Fibroblast of lung (primary cell): ENCODE measurements at regions not wholly inside any gene's neighbourhood (a gene's known extent, or its start where the extent isn't known, plus 50 kb on each side); places are given as distances from the start of the nearest gene placed in this dataset.
A peak's percentile ranks its signal among the peaks of the same experiment; 100 is the strongest.

Experiments
- DNase-seq, 2 donors: peaks; one replicate each; pipeline versions ENCODE4 v3.0.0 to v3.0.0-alpha.2; 2010; ENCODE audit warnings: low read depth in 2 of 2
- H2AFZ ChIP-seq: 2 replicates; pipeline ENCODE4 v1.5.1; 2012; ENCODE audit warnings: low read length, control low read depth, inconsistent platforms
- H3K27ac ChIP-seq: 2 replicates; pipeline ENCODE4 v1.5.1; 2011; ENCODE audit warnings: low read length, control low read depth; ENCODE audit not compliant: insufficient read depth
- H3K27me3 ChIP-seq: 2 replicates; pipeline ENCODE4 v1.5.1; 2011; ENCODE audit warnings: mild to moderate bottlenecking, low read length; ENCODE audit not compliant: control insufficient read depth, insufficient read depth
- H3K36me3 ChIP-seq: 2 replicates; pipeline ENCODE4 v1.5.1; 2011; ENCODE audit warnings: low read length; ENCODE audit not compliant: control insufficient read depth, insufficient read depth
- H3K4me1 ChIP-seq: 2 replicates; pipeline ENCODE4 v1.5.1; 2011; ENCODE audit warnings: low read length; ENCODE audit not compliant: control insufficient read depth, insufficient read depth; ENCODE audit errors: extremely low read depth
- H3K4me2 ChIP-seq: 2 replicates; pipeline ENCODE4 v1.5.1; 2011; ENCODE audit warnings: low read length, control low read depth; ENCODE audit not compliant: insufficient read depth; ENCODE audit errors: extremely low read depth
- H3K4me3 ChIP-seq, 4 experiments: fragments of 200-600 bp in 1 of 4; sonication (generic) in 1 of 4; replicated peaks in 1 of 4; 2 replicates each; pipeline ENCODE4 v1.5.1; 2011 to 2016; ENCODE audit warnings: low read length in 4 of 4, low read depth in 3 of 4, mild to moderate bottlenecking in 3 of 4, control low read depth in 2 of 4, inconsistent platforms in 1 of 4, mixed read lengths in 1 of 4; ENCODE audit not compliant: insufficient read depth in 1 of 4; ENCODE audit errors: control extremely low read depth in 1 of 4
- H3K79me2 ChIP-seq: 2 replicates; pipeline ENCODE4 v1.5.1; 2012; ENCODE audit warnings: mild to moderate bottlenecking, low read length, inconsistent platforms; ENCODE audit not compliant: control insufficient read depth, insufficient read depth
- H3K9ac ChIP-seq: 2 replicates; pipeline ENCODE4 v1.5.1; 2011; ENCODE audit warnings: mild to moderate bottlenecking, low read length, control low read depth; ENCODE audit not compliant: insufficient read depth
- H3K9me3 ChIP-seq: 2 replicates; pipeline ENCODE4 v1.5.1; 2012; ENCODE audit warnings: low read depth, low read length; ENCODE audit not compliant: control insufficient read depth, insufficient read depth
- H4K20me1 ChIP-seq: 2 replicates; pipeline ENCODE4 v1.5.1; 2011; ENCODE audit warnings: low read length; ENCODE audit not compliant: control insufficient read depth, insufficient read depth; ENCODE audit errors: extremely low read depth
- EZH2 ChIP-seq: IDR thresholded peaks from 2 replicates; pipeline ENCODE4 v1.5.1; 2012; ENCODE audit warnings: low read length, control low read depth, mild to moderate bottlenecking; ENCODE audit errors: missing control alignments
- TF ChIP-seq, protein P1 (sequence below), 2 donors: IDR thresholded peaks in 1 of 2; conservative IDR thresholded peaks in 1 of 2; 1 replicate in 1 of 2; 2 replicates in 1 of 2; pipeline ENCODE4 v1.5.1; 2011 to 2012; ENCODE audit warnings: low read length in 2 of 2, control low read depth in 1 of 2, inconsistent platforms in 1 of 2, low read depth in 1 of 2, mild to moderate bottlenecking in 1 of 2

DNA sequence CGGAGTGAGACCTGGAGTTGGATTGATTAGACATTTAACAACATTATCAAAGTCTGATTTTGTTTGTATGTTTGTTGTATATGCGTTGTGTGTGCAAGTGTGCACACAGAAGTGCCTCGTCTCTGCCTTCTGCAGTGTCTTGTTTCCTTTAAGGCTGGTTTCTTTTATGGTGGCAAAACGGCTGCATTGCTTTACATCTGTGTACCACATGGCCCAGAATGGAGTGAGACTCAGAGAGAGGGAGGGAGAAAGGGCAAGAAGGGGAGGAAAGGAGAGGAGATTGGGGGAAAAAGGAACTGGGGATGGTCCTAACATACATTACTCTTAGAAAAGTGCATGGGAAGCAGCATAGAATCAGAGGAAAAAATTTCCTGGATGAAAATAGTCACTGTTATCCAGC is 99.7 kb upstream of the WLS start:
- Histone ChIP-seq H3K4me3 (no peak overlapping the region), H3K9ac (no peak overlapping the region), H3K4me2 (peak overlapping the region; percentile 26), H3K27me3 (no peaks in the 10 kb centered on the region), H3K27ac (no peak overlapping the region), H3K36me3 (no peaks in the 10 kb centered on the region), H2AFZ (no peak overlapping the region), H4K20me1 (no peaks in the 10 kb centered on the region), H3K79me2 (no peaks in the 10 kb centered on the region), H3K4me1 (peaks cover 20% of the 10 kb centered on the region), H3K9me3 (no peaks in the 10 kb centered on the region)
- no peak for TF ChIP-seq EZH2
- TF ChIP-seq, protein P1, sequence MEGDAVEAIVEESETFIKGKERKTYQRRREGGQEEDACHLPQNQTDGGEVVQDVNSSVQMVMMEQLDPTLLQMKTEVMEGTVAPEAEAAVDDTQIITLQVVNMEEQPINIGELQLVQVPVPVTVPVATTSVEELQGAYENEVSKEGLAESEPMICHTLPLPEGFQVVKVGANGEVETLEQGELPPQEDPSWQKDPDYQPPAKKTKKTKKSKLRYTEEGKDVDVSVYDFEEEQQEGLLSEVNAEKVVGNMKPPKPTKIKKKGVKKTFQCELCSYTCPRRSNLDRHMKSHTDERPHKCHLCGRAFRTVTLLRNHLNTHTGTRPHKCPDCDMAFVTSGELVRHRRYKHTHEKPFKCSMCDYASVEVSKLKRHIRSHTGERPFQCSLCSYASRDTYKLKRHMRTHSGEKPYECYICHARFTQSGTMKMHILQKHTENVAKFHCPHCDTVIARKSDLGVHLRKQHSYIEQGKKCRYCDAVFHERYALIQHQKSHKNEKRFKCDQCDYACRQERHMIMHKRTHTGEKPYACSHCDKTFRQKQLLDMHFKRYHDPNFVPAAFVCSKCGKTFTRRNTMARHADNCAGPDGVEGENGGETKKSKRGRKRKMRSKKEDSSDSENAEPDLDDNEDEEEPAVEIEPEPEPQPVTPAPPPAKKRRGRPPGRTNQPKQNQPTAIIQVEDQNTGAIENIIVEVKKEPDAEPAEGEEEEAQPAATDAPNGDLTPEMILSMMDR (conservative IDR thresholded peaks at IDR 0.05 in 1 of 2, IDR thresholded peaks at IDR 0.05 in 1 of 2; ENCODE audit: low read depth in 1 of 2, low read length in 2 of 2), result no peak
- peak in 1 of 2 donors; percentile 20 for DNase-seq

DNA sequence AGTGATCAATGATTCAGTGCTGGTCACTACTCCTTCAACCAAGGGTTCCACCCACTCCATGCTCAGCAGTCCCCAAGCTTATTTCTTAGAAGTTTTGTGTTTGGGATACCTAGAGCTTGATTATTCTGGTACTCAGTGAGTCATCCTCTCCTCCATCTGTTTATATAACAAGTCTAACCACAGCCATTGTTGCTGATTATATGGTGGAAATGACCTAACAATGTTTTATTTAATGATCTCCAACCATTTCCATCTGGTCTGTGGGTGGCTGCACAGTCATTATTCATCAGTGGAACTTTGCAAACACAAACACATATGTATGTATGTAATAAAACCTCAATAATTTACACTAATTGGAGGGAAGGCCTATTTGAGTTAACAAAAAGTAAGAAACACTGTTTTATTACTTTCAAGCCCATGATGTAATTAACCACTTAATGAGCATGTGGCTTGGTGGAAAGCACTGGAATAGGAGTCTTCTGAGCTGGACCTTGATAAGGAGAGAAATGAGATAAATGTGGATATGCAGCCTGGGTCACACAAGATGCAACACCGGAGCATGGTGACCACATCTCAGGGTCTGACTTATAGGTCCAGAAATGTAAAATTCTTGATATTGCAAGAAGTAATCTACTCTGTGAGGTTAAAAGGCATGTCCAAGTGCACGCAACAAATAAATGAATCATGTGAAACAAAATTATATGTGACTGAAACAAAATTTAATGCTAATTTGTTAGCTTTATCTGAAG is 99.0 kb upstream of the WLS start:
- H3K36me3 ChIP-seq, result no peaks in the 10 kb centered on the region
- H4K20me1 ChIP-seq, result no peaks in the 10 kb centered on the region
- H2AFZ ChIP-seq, result no peak overlapping the region
- no peak overlapping the region for H3K9ac ChIP-seq
- DNase-seq, result peak; percentile 92 to 98
- H3K4me1 ChIP-seq, result peaks cover 20% of the 10 kb centered on the region
- H3K27me3 ChIP-seq, result no peaks in the 10 kb centered on the region
- no peak for TF ChIP-seq EZH2
- TF ChIP-seq, protein P1 (conservative IDR thresholded peaks at IDR 0.05 in 1 of 2, IDR thresholded peaks at IDR 0.05 in 1 of 2; ENCODE audit: low read depth in 1 of 2, low read length in 2 of 2), result no peak
- H3K79me2 ChIP-seq, result no peaks in the 10 kb centered on the region
- H3K27ac ChIP-seq, result peak overlapping the region; percentile 49
- H3K9me3 ChIP-seq, result no peaks in the 10 kb centered on the region
- peak overlapping the region; percentile 25 for H3K4me2 ChIP-seq
- H3K4me3 ChIP-seq, result no peak overlapping the region

DNA sequence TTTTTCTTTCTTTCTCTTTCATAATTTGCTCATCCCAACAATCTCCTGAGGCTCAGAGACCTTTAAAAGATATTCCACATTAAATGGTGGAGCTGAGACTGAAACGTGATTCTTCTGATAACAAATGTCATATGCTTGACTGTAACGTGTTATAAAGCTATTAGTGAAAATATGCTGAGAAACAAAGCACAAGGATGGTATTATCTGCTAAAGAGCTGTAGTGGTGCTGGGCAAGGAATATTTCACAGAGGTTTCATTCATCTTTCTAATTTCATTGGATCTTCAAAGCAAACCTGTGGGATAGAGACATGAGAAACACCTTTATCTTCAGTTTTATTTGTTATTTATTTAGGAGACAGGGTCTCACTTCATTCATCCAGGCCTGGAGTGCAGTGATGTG is 98.1 kb upstream of the WLS start:
- H3K9me3 ChIP-seq, result no peaks in the 10 kb centered on the region
- H3K27me3 ChIP-seq, result no peaks in the 10 kb centered on the region
- no peak overlapping the region for H3K4me3 ChIP-seq
- peak overlapping the region; percentile 22 for H3K27ac ChIP-seq
- no peak overlapping the region for H3K9ac ChIP-seq
- H4K20me1 ChIP-seq, result no peaks in the 10 kb centered on the region
- peaks cover 20% of the 10 kb centered on the region for H3K4me1 ChIP-seq
- DNase-seq, result no peak
- no peak overlapping the region for H3K4me2 ChIP-seq
- no peaks in the 10 kb centered on the region for H3K36me3 ChIP-seq
- TF ChIP-seq, protein P1 (conservative IDR thresholded peaks at IDR 0.05 in 1 of 2, IDR thresholded peaks at IDR 0.05 in 1 of 2; ENCODE audit: low read depth in 1 of 2, low read length in 2 of 2), result no peak
- TF ChIP-seq EZH2, result no peak
- no peak overlapping the region for H2AFZ ChIP-seq
- H3K79me2 ChIP-seq, result no peaks in the 10 kb centered on the region
